ENCODE measurements at regions not wholly inside any gene's neighbourhood (a gene's known extent, or its start where the extent isn't known, plus 50 kb on each side); places are given as distances from the start of the nearest gene placed in this dataset.

GRCh38 chr2:11955314-11955713 is 208.9 kb downstream of the LPIN1 start:
- TF ChIP-seq CTCF (IDR thresholded peaks at IDR 0.05) = no peak
- TF ChIP-seq BHLHE40 (IDR thresholded peaks at IDR 0.05; ENCODE audit: low read depth, low read length) = no peak
- TF ChIP-seq REST (IDR thresholded peaks at IDR 0.05) = no peak
- TF ChIP-seq ESRRA (IDR thresholded peaks at IDR 0.05; ENCODE audit: borderline replicate concordance, low read length) = no peak
- no peak for TF ChIP-seq SREBF2 (IDR thresholded peaks at IDR 0.05)
- no peak for TF ChIP-seq POLR2A (IDR thresholded peaks at IDR 0.05; ENCODE audit: low read length)
- TF ChIP-seq ZFP36 (IDR thresholded peaks at IDR 0.05; ENCODE audit: borderline replicate concordance, partially characterized antibody) = no peak
- TF ChIP-seq KDM5A (IDR thresholded peaks at IDR 0.05) = no peak

Measured in A549 (cell line).